ENCODE measurements at regions not wholly inside any gene's neighbourhood (a gene's known extent, or its start where the extent isn't known, plus 50 kb on each side); places are given as distances from the start of the nearest gene placed in this dataset.

DNA sequence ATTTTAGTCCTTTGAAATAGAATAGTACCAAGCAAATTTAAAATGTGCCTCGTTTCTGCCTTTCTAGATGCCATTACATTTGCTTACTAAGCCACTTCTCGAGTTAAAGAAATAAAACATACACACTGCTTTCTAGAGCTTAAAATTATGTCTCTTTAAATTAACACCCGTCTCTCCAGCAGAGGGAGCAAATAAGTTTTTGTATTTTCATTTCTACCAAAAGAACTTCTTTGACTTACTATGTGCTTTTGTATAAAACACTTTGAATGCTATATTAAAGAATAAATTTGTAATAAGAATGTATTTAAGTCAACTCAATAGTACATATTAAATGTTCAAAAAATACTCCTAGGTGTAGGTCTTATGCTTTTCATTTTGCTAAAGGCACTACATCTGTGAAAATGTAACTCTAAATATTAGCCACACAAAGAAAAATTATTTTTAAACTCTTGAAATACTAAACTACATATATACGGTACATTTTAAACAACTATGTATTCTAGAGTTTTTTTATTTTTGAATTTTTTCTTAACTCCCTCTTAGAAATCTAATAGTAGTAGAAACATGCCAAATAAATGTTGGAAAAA, 269.3 kb upstream of the MIR17HG start:
- no peak overlapping the region for H3K4me3 ChIP-seq (ENCODE audit: low read depth, low read length)
- TF ChIP-seq ZNF777 (tag by site-specific recombination; IDR thresholded peaks at IDR 0.05; ENCODE audit: borderline replicate concordance) (no peak), OSR2 (tag by site-specific recombination; IDR thresholded peaks at IDR 0.05) (no peak), BCL11B (tag by site-specific recombination; IDR thresholded peaks at IDR 0.05; ENCODE audit: low read depth) (no peak), PRDM1 (tag by site-specific recombination; IDR thresholded peaks at IDR 0.05) (no peak), KLF8 (tag by site-specific recombination; IDR thresholded peaks at IDR 0.05) (no peak), YY2 (tag by site-specific recombination; IDR thresholded peaks at IDR 0.05) (no peak)
- TF ChIP-seq, protein P1, sequence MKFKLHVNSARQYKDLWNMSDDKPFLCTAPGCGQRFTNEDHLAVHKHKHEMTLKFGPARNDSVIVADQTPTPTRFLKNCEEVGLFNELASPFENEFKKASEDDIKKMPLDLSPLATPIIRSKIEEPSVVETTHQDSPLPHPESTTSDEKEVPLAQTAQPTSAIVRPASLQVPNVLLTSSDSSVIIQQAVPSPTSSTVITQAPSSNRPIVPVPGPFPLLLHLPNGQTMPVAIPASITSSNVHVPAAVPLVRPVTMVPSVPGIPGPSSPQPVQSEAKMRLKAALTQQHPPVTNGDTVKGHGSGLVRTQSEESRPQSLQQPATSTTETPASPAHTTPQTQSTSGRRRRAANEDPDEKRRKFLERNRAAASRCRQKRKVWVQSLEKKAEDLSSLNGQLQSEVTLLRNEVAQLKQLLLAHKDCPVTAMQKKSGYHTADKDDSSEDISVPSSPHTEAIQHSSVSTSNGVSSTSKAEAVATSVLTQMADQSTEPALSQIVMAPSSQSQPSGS (tag by site-specific recombination; IDR thresholded peaks at IDR 0.05; ENCODE audit: low read depth), result no peak
- TF ChIP-seq, protein P2, sequence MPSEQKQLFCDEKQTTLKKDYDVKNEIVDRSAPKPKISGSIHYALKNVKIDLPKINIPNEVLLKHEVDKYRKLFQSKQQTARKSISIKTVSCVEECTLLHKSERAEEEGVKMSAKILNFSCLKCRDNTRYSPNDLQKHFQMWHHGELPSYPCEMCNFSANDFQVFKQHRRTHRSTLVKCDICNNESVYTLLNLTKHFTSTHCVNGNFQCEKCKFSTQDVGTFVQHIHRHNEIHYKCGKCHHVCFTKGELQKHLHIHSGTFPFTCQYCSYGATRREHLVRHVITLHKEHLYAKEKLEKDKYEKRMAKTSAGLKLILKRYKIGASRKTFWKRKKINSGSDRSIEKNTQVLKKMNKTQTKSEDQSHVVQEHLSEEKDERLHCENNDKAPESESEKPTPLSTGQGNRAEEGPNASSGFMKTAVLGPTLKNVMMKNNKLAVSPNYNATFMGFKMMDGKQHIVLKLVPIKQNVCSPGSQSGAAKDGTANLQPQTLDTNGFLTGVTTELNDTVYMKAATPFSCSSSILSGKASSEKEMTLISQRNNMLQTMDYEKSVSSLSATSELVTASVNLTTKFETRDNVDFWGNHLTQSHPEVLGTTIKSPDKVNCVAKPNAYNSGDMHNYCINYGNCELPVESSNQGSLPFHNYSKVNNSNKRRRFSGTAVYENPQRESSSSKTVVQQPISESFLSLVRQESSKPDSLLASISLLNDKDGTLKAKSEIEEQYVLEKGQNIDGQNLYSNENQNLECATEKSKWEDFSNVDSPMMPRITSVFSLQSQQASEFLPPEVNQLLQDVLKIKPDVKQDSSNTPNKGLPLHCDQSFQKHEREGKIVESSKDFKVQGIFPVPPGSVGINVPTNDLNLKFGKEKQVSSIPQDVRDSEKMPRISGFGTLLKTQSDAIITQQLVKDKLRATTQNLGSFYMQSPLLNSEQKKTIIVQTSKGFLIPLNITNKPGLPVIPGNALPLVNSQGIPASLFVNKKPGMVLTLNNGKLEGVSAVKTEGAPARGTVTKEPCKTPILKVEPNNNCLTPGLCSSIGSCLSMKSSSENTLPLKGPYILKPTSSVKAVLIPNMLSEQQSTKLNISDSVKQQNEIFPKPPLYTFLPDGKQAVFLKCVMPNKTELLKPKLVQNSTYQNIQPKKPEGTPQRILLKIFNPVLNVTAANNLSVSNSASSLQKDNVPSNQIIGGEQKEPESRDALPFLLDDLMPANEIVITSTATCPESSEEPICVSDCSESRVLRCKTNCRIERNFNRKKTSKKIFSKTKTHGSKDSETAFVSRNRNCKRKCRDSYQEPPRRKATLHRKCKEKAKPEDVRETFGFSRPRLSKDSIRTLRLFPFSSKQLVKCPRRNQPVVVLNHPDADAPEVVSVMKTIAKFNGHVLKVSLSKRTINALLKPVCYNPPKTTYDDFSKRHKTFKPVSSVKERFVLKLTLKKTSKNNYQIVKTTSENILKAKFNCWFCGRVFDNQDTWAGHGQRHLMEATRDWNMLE (tag by site-specific recombination; conservative IDR thresholded peaks at IDR 0.05; ENCODE audit: low read depth), result no peak
- TF ChIP-seq, protein P3, sequence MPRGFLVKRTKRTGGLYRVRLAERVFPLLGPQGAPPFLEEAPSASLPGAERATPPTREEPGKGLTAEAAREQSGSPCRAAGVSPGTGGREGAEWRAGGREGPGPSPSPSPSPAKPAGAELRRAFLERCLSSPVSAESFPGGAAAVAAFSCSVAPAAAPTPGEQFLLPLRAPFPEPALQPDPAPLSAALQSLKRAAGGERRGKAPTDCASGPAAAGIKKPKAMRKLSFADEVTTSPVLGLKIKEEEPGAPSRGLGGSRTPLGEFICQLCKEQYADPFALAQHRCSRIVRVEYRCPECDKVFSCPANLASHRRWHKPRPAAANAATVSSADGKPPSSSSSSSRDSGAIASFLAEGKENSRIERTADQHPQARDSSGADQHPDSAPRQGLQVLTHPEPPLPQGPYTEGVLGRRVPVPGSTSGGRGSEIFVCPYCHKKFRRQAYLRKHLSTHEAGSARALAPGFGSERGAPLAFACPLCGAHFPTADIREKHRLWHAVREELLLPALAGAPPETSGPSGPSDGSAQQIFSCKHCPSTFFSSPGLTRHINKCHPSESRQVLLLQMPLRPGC (tag by site-specific recombination; IDR thresholded peaks at IDR 0.05), result no peak
- no peaks in the 10 kb centered on the region for H3K4me1 ChIP-seq (ENCODE audit: control insufficient read depth, insufficient read depth, low read length)
- H3K9me3 ChIP-seq (ENCODE audit: control insufficient read depth, insufficient read depth, low read depth, low read length), result no peaks in the 10 kb centered on the region
- no peak overlapping the region for H3K27ac ChIP-seq (ENCODE audit: extremely low read depth, low read depth, low read length)
- no peaks in the 10 kb centered on the region for H3K36me3 ChIP-seq (ENCODE audit: control insufficient read depth in 2 of 2, insufficient read depth in 1 of 2, low read length in 2 of 2)
- CTCF ChIA-PET, result interaction anchor here (0.6 to 1.4 kb wide), 9 partner anchors 15 to 343 kb away, joined by 3 to 15 read pairs (median 3); no protein-coding TSS in a partner anchor
- POLR2A ChIA-PET, result no interaction called here

DNA sequence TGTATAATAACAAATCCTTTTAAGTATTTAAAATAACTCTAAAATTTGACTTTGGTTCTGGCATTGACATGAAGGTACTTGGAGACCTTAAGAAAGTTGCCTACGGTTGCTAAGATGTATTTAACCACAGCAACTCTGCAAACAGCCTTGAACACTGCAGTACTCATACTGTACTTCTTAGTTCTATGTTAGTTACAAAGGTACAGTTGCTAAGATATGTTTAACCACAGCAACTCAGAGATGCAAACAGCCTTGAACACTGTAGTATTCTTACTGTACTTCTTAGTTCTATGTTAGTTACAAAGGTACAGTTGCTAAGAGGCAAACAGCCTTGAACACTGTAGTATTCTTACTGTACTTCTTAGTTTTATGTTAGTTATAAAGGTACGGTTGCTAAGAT, 268.3 kb upstream of the MIR17HG start:
- no peak overlapping the region for H3K27ac ChIP-seq (ENCODE audit: extremely low read depth, low read depth, low read length)
- CTCF ChIA-PET, result interaction anchor here (0.6 kb wide), 1 partner anchor 16 kb away, joined by 3 read pairs; no protein-coding TSS in a partner anchor
- POLR2A ChIA-PET, result no interaction called here

DNA sequence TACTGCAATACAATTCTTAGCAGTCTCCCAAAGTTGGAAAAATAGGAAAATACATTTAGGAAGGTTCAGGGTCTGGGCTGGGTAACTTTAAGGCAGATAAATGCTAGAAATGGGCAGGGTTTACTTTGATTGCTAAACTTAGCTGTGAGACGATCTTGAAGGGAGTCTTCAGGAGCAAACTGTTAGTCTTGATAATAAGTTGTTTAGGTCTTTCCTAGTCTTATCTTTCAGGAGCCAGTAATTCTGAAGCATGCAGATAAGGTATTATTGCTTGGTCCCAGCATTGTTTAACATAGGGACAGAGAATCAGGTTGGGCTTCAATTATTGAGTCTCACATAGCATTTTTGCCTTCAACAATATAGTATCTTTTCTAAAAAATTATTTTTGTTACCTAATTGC, 262.4 kb upstream of the MIR17HG start:
- POLR2A ChIA-PET, result no interaction called here
- H3K36me3 ChIP-seq (ENCODE audit: control insufficient read depth in 2 of 2, insufficient read depth in 1 of 2, low read length in 2 of 2), result no peaks in the 10 kb centered on the region
- no peaks in the 10 kb centered on the region for H3K4me1 ChIP-seq (ENCODE audit: control insufficient read depth, insufficient read depth, low read length)
- H3K27ac ChIP-seq (ENCODE audit: extremely low read depth, low read depth, low read length), result no peak overlapping the region
- no peaks in the 10 kb centered on the region for H3K9me3 ChIP-seq (ENCODE audit: control insufficient read depth, insufficient read depth, low read depth, low read length)
- CTCF ChIA-PET, result interaction anchor here (1.0 kb wide), 1 partner anchor 638 kb away, joined by 3 read pairs; no protein-coding TSS in a partner anchor
- H3K4me3 ChIP-seq (ENCODE audit: low read depth, low read length), result no peak overlapping the region
- TF ChIP-seq TCF7L2 (IDR thresholded peaks at IDR 0.05; ENCODE audit: borderline replicate concordance, low read depth, low read length), result no peak
- TF ChIP-seq, protein P4, sequence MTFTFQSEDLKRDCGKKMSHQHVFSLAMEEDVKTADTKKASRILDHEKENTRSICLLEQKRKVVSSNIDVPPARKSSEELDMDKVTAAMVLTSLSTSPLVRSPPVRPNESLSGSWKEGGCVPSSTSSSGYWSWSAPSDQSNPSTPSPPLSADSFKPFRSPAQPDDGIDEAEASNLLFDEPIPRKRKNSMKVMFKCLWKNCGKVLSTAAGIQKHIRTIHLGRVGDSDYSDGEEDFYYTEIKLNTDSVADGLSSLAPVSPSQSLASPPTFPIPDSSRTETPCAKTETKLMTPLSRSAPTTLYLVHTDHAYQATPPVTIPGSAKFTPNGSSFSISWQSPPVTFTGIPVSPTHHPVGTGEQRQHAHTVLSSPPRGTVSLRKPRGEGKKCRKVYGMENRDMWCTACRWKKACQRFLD (tag by site-specific recombination; IDR thresholded peaks at IDR 0.05), result no peak
- no peak for TF ChIP-seq ZFP41 (tag by site-specific recombination; IDR thresholded peaks at IDR 0.05; ENCODE audit: borderline replicate concordance)
- TF ChIP-seq ZNF214 (tag by site-specific recombination; IDR thresholded peaks at IDR 0.05; ENCODE audit: borderline replicate concordance), result no peak
- TF ChIP-seq KLF8 (tag by site-specific recombination; IDR thresholded peaks at IDR 0.05), result no peak
- no peak for TF ChIP-seq ZNF394 (tag by site-specific recombination; IDR thresholded peaks at IDR 0.05; ENCODE audit: borderline replicate concordance)
- TF ChIP-seq, protein P5, sequence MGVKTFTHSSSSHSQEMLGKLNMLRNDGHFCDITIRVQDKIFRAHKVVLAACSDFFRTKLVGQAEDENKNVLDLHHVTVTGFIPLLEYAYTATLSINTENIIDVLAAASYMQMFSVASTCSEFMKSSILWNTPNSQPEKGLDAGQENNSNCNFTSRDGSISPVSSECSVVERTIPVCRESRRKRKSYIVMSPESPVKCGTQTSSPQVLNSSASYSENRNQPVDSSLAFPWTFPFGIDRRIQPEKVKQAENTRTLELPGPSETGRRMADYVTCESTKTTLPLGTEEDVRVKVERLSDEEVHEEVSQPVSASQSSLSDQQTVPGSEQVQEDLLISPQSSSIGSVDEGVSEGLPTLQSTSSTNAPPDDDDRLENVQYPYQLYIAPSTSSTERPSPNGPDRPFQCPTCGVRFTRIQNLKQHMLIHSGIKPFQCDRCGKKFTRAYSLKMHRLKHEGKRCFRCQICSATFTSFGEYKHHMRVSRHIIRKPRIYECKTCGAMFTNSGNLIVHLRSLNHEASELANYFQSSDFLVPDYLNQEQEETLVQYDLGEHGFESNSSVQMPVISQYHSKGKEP (tag by site-specific recombination; IDR thresholded peaks at IDR 0.05), result no peak
- TF ChIP-seq, protein P1 (tag by site-specific recombination; IDR thresholded peaks at IDR 0.05; ENCODE audit: low read depth), result no peak
- TF ChIP-seq MYNN (tag by site-specific recombination; IDR thresholded peaks at IDR 0.05; ENCODE audit: borderline replicate concordance), result no peak

More for the DNA sequence above, 268.3 kb upstream of the MIR17HG start:
- no peaks in the 10 kb centered on the region for H3K4me1 ChIP-seq (ENCODE audit: control insufficient read depth, insufficient read depth, low read length)
- no peak for TF ChIP-seq ZNF530 (tag by site-specific recombination; IDR thresholded peaks at IDR 0.05; ENCODE audit: low read depth)
- no peak for TF ChIP-seq ZNF830 (tag by site-specific recombination; IDR thresholded peaks at IDR 0.05; ENCODE audit: low read depth)
- no peak for TF ChIP-seq ZNF416 (tag by site-specific recombination; IDR thresholded peaks at IDR 0.05)
- no peaks in the 10 kb centered on the region for H3K9me3 ChIP-seq (ENCODE audit: control insufficient read depth, insufficient read depth, low read depth, low read length)
- H3K4me3 ChIP-seq (ENCODE audit: low read depth, low read length), result no peak overlapping the region
- H3K36me3 ChIP-seq (ENCODE audit: control insufficient read depth in 2 of 2, insufficient read depth in 1 of 2, low read length in 2 of 2), result no peaks in the 10 kb centered on the region

Data from HEK293 (cell line).